MM.1S (cell line): ENCODE measurements at regions not wholly inside any gene's neighbourhood (a gene's known extent, or its start where the extent isn't known, plus 50 kb on each side); places are given as distances from the start of the nearest gene placed in this dataset.

ENCODE experiments used
- EZH2phosphoT487 ChIP-seq: fragments of 300-600 bp; sonication (generic); IDR thresholded peaks from 2 replicates; pipeline ENCODE4 v1.6.1; 2018; ENCODE audit warnings: antibody characterized with exemption, low read length
- TF ChIP-seq, protein P1 (sequence below): fragments of 300-600 bp; sonication (generic); IDR thresholded peaks from 2 replicates; pipeline ENCODE4 v1.5.1; 2016; ENCODE audit warnings: antibody characterized with exemption, low read length, mixed read lengths

DNA sequence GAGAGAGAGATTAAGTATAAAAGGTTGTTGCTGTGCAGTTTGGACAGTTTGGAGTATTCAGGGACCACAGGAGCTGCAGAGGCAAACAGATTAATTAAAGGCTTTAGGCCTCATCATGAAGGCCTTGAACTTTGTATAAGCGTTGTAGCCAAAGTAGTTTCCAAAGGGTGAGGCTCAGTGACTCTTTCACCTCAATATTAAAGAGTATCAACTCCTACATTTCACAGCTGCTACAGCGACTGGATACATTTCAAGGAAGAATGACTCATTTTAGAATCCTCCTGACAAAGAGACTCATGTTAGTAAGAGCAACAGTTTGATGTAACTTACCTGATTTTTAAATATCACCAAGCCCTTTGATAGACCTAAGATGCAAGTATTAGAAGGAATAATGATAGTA is 355.5 kb downstream of the HLX start:
- TF ChIP-seq, protein P1, sequence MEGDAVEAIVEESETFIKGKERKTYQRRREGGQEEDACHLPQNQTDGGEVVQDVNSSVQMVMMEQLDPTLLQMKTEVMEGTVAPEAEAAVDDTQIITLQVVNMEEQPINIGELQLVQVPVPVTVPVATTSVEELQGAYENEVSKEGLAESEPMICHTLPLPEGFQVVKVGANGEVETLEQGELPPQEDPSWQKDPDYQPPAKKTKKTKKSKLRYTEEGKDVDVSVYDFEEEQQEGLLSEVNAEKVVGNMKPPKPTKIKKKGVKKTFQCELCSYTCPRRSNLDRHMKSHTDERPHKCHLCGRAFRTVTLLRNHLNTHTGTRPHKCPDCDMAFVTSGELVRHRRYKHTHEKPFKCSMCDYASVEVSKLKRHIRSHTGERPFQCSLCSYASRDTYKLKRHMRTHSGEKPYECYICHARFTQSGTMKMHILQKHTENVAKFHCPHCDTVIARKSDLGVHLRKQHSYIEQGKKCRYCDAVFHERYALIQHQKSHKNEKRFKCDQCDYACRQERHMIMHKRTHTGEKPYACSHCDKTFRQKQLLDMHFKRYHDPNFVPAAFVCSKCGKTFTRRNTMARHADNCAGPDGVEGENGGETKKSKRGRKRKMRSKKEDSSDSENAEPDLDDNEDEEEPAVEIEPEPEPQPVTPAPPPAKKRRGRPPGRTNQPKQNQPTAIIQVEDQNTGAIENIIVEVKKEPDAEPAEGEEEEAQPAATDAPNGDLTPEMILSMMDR = no peak
- TF ChIP-seq EZH2phosphoT487 = no peak
